ENCODE measurements at regions not wholly inside any gene's neighbourhood (a gene's known extent, or its start where the extent isn't known, plus 50 kb on each side); places are given as distances from the start of the nearest gene placed in this dataset.
"Not testable (repeated sequence)": the region's sequence is repeated elsewhere in the genome, so short reads cannot be mapped to it uniquely, and the experiment has no call there.

GRCh38 chr21:22277341-22277740, 1279.1 kb downstream of the NCAM2 start:
- DNase-seq (ENCODE audit: low read depth, low spot score) = no peak

DNA sequence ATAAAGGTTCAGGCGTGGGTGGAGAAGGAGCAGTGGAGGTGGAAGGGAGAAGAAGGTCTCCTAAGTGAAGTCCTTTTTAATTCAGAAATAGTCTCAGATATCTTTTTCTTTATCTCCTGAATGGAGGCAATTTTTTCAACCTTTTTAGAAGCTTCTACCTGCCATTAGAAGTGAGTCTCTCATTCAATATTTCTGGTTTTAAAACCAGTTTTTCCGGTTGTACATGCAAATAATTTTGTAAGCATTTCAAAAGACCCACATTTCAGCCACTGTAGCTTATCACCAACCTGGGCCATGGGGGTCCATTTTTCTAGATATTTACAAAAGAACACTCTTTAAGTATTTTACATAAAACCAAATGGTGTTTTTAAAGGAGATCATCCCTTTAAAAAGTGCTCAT, 1280.2 kb downstream of the NCAM2 start:
- no peak for DNase-seq (ENCODE audit: low read depth, low spot score)

DNA sequence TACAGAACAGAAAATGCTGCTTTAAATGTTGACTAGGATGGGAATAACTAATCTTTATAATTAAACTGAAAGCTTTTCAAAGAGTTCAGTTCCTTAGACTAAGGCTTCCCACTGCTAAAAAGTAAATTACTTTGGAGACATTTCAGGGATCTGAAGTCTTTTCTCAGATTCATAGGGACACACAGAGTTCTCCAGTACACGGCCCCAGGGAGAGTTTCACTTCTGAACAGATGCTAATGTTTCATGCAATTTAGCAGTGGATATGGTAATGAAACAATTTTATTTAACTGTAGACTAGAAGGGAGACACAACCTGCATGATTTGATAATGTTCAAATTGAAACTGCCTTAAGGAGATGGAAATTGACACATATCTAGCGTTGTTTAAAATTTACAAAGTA, 1282.6 kb downstream of the NCAM2 start:
- DNase-seq (ENCODE audit: low read depth, low spot score) = no peak

DNA sequence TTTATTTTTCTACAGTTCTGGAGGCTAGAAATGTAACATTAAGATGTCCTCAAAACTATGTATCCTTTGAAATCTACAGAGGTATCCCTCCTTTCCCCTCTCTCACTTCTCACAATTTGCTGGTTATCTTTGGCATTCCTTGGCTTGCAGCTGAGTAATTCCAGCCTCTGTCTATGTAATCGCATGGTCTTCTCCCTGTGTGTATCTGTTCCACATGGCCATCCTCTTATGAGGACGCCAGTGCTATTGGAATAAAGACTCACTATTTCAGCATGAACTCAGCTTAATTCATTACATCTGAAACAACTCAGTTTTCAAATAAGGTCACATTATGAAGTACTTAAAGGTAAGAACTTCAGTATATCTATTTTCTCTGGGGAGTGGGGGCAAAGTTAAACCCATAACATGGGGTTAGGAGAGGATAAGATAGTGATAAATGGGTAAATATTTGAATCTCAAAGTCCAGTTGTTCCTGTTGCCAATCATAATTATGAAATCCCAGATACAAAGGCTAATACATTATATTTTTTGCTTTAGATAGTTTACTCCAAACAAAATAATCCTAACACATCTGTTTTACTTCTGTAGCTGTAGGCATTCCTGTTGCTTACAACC, 1290.8 kb downstream of the NCAM2 start:
- DNase-seq (ENCODE audit: low read depth, low spot score) = no peak

DNA sequence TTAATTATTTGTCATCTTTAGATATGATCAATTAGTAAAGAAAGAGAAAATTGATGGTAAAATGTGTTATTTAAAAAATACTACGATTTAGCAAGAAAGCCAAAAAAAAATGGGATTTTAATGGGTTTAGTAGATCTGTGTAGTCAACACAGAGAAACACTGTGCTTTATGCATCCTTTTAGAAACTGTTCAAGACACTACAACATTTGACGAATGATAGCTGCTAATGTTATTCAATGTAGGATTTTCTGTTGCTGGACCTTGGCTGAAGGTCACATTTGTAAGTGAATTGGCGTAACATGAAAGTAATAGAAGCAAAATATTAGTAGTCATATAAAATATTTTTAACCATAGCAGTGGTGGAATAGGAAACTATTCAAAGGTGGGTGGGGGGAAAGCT, 1293.9 kb downstream of the NCAM2 start:
- no peak for DNase-seq (ENCODE audit: low read depth, low spot score)

DNA sequence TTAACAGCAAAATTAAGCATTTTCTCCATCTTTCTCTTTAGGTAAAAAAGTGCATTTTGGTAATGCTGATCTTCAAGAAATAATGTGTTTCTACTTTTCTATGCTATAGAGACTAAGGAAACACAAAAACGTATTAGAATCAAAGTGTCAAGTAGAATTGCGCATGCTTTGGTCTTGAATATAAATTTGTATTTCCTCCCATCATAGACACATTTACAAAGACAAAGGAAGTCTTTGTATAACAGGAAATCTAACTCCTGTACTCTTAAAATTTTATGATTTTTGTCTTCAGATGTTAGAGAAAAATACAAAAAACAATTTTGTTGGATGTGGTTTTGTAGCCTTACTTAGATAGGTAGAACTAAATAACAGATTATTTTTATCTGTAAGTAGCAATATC, 1299.4 kb downstream of the NCAM2 start:
- no peak for DNase-seq (ENCODE audit: low read depth, low spot score)

GRCh38 chr21:22311741-22312462, 1313.7 kb downstream of the NCAM2 start:
- no peak for DNase-seq (ENCODE audit: low read depth, low spot score)

- no peak for DNase-seq (ENCODE audit: low read depth, low spot score)
These were observed 1316.8 kb downstream of the NCAM2 start for GRCh38 chr21:22314963-22315362.

DNA sequence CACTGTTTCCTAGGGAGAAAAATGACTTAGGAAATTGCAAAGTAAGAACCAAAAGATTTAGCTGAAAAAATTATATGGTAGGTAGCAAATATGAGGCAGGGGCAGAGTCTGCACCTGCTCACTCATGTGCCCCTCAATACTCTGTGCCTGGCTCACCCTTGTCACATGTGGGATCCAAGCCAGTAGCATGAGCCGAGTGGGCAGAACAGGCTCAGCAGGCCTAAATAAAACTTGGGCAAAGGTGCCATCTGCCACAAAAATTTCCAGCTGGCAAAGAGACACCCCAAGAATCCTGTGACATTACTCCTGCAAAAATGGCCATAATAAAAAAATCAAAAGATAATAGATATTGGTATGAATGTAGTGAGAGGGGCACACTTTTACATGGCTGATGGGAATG, 1321.2 kb downstream of the NCAM2 start:
- DNase-seq (ENCODE audit: low read depth, low spot score) = no peak

DNA sequence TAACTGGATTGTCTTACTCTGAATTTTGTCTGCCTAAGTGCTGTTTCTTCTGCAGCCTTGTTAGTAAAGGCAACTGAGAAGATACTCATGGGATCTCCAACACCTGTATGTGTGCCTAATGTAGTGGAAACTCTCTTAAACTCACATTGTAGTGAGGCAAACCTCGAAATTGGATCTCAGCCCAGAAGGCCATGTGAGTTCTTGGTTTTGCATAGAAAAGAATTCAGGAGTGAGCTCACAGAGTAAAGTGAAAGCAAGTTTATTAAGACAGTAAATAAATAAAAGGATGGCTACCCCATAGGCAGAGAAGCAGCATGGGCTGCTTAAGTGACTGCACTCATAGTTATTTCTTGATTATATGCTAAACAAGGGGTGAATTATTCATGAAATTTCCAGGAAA, 1344.7 kb downstream of the NCAM2 start:
- DNase-seq (ENCODE audit: low read depth, low spot score) = no peak

DNA sequence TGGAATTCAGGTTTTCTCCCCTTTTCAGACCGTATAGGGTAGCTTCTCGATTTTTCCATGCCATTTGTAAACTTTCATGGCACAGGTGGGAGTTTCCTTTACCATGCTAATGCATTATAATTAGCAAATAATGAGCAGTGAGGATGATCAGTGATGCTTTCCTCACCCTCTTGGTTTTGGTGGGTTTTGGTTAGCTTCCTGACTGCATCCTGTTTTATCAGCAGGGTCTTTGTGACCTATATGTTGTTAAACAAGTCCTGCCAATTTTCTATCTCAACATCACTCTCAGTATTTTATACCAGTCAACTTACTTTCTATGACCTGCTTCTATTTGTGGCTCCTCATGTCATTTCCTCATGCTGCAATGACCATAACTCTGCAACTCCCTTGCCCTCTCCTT, 1345.1 kb downstream of the NCAM2 start:
- no peak for DNase-seq (ENCODE audit: low read depth, low spot score)

DNA sequence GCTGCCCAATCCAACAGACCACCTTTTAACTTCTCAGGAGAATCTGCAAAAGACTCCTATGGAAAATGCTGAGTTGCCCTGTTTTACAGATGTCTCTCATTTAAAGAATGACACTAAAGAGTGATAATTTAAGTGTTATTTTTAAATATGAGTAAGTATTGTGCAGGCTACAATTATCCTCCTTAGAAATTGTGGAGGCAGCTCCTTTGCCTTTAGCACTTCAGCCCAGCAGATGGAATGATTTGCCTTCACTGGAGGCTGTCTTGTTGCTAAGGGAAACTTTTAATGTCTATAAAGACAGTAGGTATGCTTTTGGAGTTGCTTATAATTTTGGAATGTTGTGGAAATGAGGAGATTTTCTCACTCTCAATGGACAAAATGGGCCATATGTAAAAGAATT, 1345.5 kb downstream of the NCAM2 start:
- no peak for DNase-seq (ENCODE audit: low read depth, low spot score)

DNA sequence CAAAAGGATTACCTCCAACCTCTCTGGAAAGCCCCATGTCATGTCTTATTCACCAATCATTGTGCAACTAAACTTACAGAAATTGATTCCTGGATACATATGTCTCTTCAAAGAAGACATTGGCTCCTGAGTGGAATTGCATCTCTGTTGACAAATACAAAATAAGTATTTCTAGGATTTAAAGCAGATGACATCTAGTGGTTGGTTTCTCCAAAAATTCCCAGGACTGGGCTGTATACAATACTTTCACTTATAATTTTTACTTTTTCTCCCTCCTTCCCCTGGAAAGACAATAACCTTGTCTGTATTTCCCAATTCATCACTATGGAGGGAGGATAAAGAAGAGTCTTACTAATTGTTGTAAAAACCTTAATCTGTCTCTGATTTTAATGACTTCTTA, 1347.4 kb downstream of the NCAM2 start:
- DNase-seq (ENCODE audit: low read depth, low spot score) = no peak

- no peak for DNase-seq (ENCODE audit: low read depth, low spot score)
These were observed 1348.4 kb downstream of the NCAM2 start for GRCh38 chr21:22346576-22346975.

DNA sequence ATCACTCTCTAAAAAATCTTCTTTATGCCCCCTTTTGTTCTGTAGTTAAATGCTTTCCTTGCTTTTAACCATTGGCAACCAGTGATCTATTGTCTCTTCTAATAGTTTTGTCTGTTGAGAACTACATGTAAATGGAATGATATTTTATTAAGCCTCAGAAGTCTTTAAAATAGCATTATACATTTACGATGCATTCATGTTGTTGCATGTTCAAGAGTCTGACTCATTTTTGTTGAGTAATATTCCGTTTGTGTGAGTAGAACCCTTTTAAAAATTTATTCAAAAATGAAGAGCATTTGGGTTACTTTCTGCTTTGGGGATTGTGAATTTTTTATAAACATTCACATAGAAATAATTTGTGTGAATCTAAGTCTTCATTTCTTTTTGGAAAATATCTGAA, 1352.9 kb downstream of the NCAM2 start:
- no peak for DNase-seq (ENCODE audit: low read depth, low spot score)

- DNase-seq (ENCODE audit: low read depth, low spot score) = no peak
These were observed 1353.9 kb downstream of the NCAM2 start for GRCh38 chr21:22352088-22352487.

- DNase-seq (ENCODE audit: low read depth, low spot score) = no peak
These were observed 1357.7 kb downstream of the NCAM2 start for GRCh38 chr21:22355949-22356348.

- DNase-seq (ENCODE audit: low read depth, low spot score) = no peak
These were observed 1358.5 kb downstream of the NCAM2 start for GRCh38 chr21:22356663-22357062.

- not testable (repeated sequence) for DNase-seq (ENCODE audit: low read depth, low spot score)
These were observed 1361.4 kb downstream of the NCAM2 start for GRCh38 chr21:22359599-22359998.

DNA sequence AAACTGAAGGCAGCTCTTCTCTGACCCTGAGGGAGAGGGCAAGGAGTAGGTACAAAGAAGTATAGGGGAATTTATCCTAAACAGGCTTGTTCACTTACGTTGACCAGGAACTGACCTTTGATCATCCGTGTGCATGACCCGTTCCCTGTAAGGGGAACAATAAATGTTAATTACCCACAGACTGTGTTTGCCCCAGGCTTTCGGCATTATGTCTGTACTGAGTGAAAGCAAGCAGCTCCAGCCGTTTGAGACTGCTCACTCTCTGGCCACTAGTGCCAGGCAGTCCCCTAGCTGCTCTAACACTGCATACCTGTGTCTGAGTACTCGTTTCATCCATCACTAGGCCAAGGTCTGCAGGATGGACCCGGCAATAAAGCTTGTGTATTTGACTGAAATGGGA, 1365.3 kb downstream of the NCAM2 start:
- DNase-seq (ENCODE audit: low read depth, low spot score) = no peak

- DNase-seq (ENCODE audit: low read depth, low spot score) = no peak
These were observed 1366.0 kb downstream of the NCAM2 start for GRCh38 chr21:22364163-22364562.

DNA sequence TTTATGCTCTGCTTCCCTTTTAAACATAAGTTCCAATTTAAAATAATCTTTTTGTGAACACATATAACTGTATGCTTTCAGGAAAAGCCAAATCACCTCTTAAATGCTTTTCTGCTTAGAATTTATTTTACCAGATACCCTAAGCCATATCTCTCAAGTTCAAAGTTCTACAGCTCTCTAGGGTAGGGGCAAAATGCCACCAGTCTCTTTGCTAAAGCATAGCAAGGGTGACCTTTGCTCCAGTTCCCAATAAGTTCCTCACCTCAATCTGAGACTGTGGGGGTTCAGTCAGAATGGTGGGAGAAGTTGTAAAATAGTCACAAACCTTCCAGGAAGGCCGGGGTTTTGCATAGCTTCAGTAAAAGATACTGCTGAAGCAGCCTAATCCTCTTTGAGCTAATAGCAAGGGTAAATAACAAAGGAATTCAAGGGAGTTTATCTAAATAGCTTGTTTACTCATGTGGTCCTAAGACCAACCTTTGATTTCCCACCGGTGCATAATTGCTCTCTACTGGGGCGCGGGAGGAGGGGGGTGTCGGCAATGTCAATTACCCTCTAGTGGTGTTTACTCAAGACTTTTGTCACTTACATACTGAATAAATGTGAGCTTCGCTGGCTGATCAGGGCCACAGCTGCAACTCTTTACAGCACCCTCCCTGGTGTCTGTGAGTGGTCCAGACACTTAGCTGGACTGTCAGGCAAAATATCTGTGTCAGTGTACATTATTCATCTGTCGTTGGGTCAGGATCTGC, 1376.2 kb downstream of the NCAM2 start:
- DNase-seq (ENCODE audit: low read depth, low spot score) = no peak

DNA sequence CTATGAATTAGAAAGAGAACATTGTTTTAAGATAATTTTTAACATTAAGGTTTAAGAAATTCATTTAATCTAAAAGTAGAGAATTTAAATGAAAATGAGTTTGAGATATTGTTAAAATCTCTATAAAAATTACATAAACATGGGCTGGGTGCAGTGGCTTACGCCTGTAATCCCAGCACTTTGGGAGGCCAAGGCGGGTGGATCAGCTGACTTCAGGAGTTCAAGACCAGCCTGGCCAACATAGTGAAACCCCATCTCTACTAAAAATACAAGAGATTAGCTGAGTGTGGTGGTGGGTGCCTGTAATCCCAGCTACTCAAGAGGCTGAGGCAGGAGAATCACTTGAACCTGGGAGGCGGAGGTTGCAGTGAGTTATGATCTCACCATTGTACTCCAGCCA, 1379.6 kb downstream of the NCAM2 start:
- not testable (repeated sequence) for DNase-seq (ENCODE audit: low read depth, low spot score)

Data from brain pericyte (primary cell).